Cardiac fibroblast (primary cell): ENCODE measurements at regions not wholly inside any gene's neighbourhood (a gene's known extent, or its start where the extent isn't known, plus 50 kb on each side); places are given as distances from the start of the nearest gene placed in this dataset.

Experiments
- DNase-seq, 2 donors: peaks; one replicate each; pipeline versions ENCODE4 v3.0.0 to v3.0.0-alpha.2; 2010; ENCODE audit warnings: low read depth in 2 of 2
- H3K4me3 ChIP-seq, 2 donors: replicated peaks in 1 of 2; 1 replicate in 1 of 2; 2 replicates in 1 of 2; pipeline ENCODE4 v1.5.1; 2011; ENCODE audit warnings: low read depth in 2 of 2, low read length in 2 of 2, mild to moderate bottlenecking in 2 of 2, moderate library complexity in 1 of 2
- TF ChIP-seq, protein P1 (sequence below): IDR thresholded peaks from one replicate; pipeline ENCODE4 v1.5.1; 2011; ENCODE audit warnings: low read depth, mild to moderate bottlenecking, low read length, inconsistent platforms

GRCh38 chr13:82917984-82918383 lies 964.3 kb downstream of the SLITRK1 start:
- DNase-seq, result no peak
- TF ChIP-seq, protein P1, sequence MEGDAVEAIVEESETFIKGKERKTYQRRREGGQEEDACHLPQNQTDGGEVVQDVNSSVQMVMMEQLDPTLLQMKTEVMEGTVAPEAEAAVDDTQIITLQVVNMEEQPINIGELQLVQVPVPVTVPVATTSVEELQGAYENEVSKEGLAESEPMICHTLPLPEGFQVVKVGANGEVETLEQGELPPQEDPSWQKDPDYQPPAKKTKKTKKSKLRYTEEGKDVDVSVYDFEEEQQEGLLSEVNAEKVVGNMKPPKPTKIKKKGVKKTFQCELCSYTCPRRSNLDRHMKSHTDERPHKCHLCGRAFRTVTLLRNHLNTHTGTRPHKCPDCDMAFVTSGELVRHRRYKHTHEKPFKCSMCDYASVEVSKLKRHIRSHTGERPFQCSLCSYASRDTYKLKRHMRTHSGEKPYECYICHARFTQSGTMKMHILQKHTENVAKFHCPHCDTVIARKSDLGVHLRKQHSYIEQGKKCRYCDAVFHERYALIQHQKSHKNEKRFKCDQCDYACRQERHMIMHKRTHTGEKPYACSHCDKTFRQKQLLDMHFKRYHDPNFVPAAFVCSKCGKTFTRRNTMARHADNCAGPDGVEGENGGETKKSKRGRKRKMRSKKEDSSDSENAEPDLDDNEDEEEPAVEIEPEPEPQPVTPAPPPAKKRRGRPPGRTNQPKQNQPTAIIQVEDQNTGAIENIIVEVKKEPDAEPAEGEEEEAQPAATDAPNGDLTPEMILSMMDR, result no peak
- no peak overlapping the region for H3K4me3 ChIP-seq

DNA sequence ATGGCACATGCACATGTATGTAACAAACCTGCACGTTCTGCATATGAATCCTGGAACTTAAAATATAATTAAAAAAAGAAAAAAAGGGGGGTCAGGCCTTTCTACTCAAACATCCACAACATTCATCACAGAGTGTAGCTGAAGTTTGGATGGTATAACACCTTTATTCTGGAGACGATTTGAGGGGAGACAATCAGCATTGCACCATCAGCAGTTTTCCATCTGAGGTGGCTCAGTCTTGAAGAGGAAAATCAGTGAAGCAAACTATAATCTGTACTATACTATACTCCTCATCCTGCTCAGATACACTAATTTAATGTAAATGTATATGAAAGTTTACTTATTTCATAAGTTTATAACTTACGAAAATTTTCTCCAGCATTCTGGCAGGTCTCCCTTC lies 969.7 kb downstream of the SLITRK1 start:
- no peak for DNase-seq
- H3K4me3 ChIP-seq, result no peak overlapping the region
- TF ChIP-seq, protein P1, result no peak

DNA sequence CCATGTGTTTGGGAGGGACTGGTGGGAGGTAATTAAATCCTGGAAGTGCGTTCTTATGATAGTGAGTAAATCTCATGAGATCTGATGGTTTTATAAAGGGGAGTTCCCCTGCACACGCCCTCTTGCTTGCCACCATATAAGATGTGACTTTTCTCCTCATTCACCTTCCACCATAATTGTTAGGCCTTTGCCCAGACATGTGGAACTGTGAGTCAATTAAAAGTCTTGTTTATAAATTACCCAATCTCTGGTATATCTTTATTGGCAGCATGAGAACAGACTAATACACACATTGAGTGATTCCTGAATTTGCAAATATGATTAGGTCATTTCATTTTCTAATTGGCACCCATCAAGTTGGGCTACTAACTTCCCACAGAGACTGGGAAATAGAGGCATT lies 977.2 kb downstream of the SLITRK1 start:
- no peak overlapping the region for H3K4me3 ChIP-seq
- TF ChIP-seq, protein P1, result no peak
- no peak for DNase-seq

GRCh38 chr13:82900453-82900852 lies 981.8 kb downstream of the SLITRK1 start:
- DNase-seq, result no peak
- no peak overlapping the region for H3K4me3 ChIP-seq
- TF ChIP-seq, protein P1, result no peak

GRCh38 chr13:82898586-82898985 lies 983.7 kb downstream of the SLITRK1 start:
- no peak for DNase-seq
- H3K4me3 ChIP-seq, result no peak overlapping the region
- TF ChIP-seq, protein P1, result no peak

GRCh38 chr13:82879921-82880320 lies 1002.4 kb downstream of the SLITRK1 start:
- DNase-seq, result no peak
- TF ChIP-seq, protein P1, result no peak
- no peak overlapping the region for H3K4me3 ChIP-seq

DNA sequence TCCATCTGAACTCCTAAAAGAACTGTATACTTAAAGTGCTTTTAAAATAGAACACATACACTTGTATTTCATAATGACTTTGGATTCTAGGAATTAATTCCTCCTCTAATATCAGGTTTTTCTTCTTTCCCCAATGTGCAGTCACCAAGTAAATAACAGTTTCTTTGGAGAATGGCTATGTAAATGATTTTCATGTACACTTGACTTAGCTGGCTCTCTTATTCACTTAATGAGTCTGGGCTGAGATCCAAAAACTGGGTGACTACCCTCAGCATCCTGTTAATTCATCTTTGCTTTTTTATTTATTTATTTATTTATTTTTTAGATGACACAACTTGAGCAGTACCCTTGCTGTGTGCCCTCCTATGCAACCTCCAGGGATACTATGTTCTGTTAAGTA lies 1003.7 kb downstream of the SLITRK1 start:
- no peak for DNase-seq
- no peak overlapping the region for H3K4me3 ChIP-seq
- TF ChIP-seq, protein P1, result no peak
